ENCODE measurements at regions not wholly inside any gene's neighbourhood (a gene's known extent, or its start where the extent isn't known, plus 50 kb on each side); places are given as distances from the start of the nearest gene placed in this dataset.

- no peak for DNase-seq
- in situ Hi-C loops (cut with HindIII; ENCODE audit: low pct_ligation_motif_present, low pct_unique_long_range_greater_than_20kb, low sequenced_read_pairs): no loop called here
Observed at GRCh38 chr2:194205568-194206227, 1451.3 kb upstream of the SLC39A10 start.

GRCh38 chr2:194203898-194204297, 1453.1 kb upstream of the SLC39A10 start:
- in situ Hi-C loops (cut with HindIII; ENCODE audit: low pct_ligation_motif_present, low pct_unique_long_range_greater_than_20kb, low sequenced_read_pairs): no loop called here
- peak; percentile 19 for DNase-seq

- no peak for DNase-seq
- in situ Hi-C loops (cut with HindIII; ENCODE audit: low pct_ligation_motif_present, low pct_unique_long_range_greater_than_20kb, low sequenced_read_pairs): no loop called here
Observed at GRCh38 chr2:194182888-194183287, 1474.1 kb upstream of the SLC39A10 start.

- in situ Hi-C loops (cut with HindIII; ENCODE audit: low pct_ligation_motif_present, low pct_unique_long_range_greater_than_20kb, low sequenced_read_pairs): no loop called here
Observed at GRCh38 chr2:194176134-194176533, 1480.9 kb upstream of the SLC39A10 start.

GRCh38 chr2:194166818-194167217, 1490.2 kb upstream of the SLC39A10 start:
- DNase-seq: peak; percentile 51

More at GRCh38 chr2:194176134-194176533, 1480.9 kb upstream of the SLC39A10 start:
- no peak for DNase-seq

GRCh38 chr2:194155431-194155830, 1501.6 kb upstream of the SLC39A10 start:
- in situ Hi-C loops (cut with HindIII; ENCODE audit: low pct_ligation_motif_present, low pct_unique_long_range_greater_than_20kb, low sequenced_read_pairs): no loop called here
- DNase-seq: no peak

More at GRCh38 chr2:194166818-194167217, 1490.2 kb upstream of the SLC39A10 start:
- in situ Hi-C loops (cut with HindIII; ENCODE audit: low pct_ligation_motif_present, low pct_unique_long_range_greater_than_20kb, low sequenced_read_pairs): no loop called here

- in situ Hi-C loops (cut with HindIII; ENCODE audit: low pct_ligation_motif_present, low pct_unique_long_range_greater_than_20kb, low sequenced_read_pairs): no loop called here
- no peak for DNase-seq
Observed at GRCh38 chr2:194151231-194151630, 1505.8 kb upstream of the SLC39A10 start.

GRCh38 chr2:194135463-194135862, 1521.6 kb upstream of the SLC39A10 start:
- DNase-seq: no peak
- in situ Hi-C loops (cut with HindIII; ENCODE audit: low pct_ligation_motif_present, low pct_unique_long_range_greater_than_20kb, low sequenced_read_pairs): no loop called here

GRCh38 chr2:194128810-194129209, 1528.2 kb upstream of the SLC39A10 start:
- in situ Hi-C loops (cut with HindIII; ENCODE audit: low pct_ligation_motif_present, low pct_unique_long_range_greater_than_20kb, low sequenced_read_pairs): no loop called here

GRCh38 chr2:194126418-194126817, 1530.6 kb upstream of the SLC39A10 start:
- no peak for DNase-seq
- in situ Hi-C loops (cut with HindIII; ENCODE audit: low pct_ligation_motif_present, low pct_unique_long_range_greater_than_20kb, low sequenced_read_pairs): no loop called here

More at GRCh38 chr2:194128810-194129209, 1528.2 kb upstream of the SLC39A10 start:
- no peak for DNase-seq

- DNase-seq: no peak
- in situ Hi-C loops (cut with HindIII; ENCODE audit: low pct_ligation_motif_present, low pct_unique_long_range_greater_than_20kb, low sequenced_read_pairs): no loop called here
Observed at GRCh38 chr2:194116861-194117260, 1540.2 kb upstream of the SLC39A10 start.

GRCh38 chr2:194105358-194105757, 1551.7 kb upstream of the SLC39A10 start:
- no peak for DNase-seq
- in situ Hi-C loops (cut with HindIII; ENCODE audit: low pct_ligation_motif_present, low pct_unique_long_range_greater_than_20kb, low sequenced_read_pairs): no loop called here

GRCh38 chr2:194104687-194105086, 1552.3 kb upstream of the SLC39A10 start:
- in situ Hi-C loops (cut with HindIII; ENCODE audit: low pct_ligation_motif_present, low pct_unique_long_range_greater_than_20kb, low sequenced_read_pairs): no loop called here
- no peak for DNase-seq

GRCh38 chr2:194103941-194104659, 1552.9 kb upstream of the SLC39A10 start:
- DNase-seq: no peak
- in situ Hi-C loops (cut with HindIII; ENCODE audit: low pct_ligation_motif_present, low pct_unique_long_range_greater_than_20kb, low sequenced_read_pairs): no loop called here

GRCh38 chr2:194102546-194102945, 1554.5 kb upstream of the SLC39A10 start:
- no peak for DNase-seq
- in situ Hi-C loops (cut with HindIII; ENCODE audit: low pct_ligation_motif_present, low pct_unique_long_range_greater_than_20kb, low sequenced_read_pairs): no loop called here

- DNase-seq: no peak
- in situ Hi-C loops (cut with HindIII; ENCODE audit: low pct_ligation_motif_present, low pct_unique_long_range_greater_than_20kb, low sequenced_read_pairs): no loop called here
Observed at GRCh38 chr2:194100201-194100600, 1556.8 kb upstream of the SLC39A10 start.

- in situ Hi-C loops (cut with HindIII; ENCODE audit: low pct_ligation_motif_present, low pct_unique_long_range_greater_than_20kb, low sequenced_read_pairs): no loop called here
- no peak for DNase-seq
Observed at GRCh38 chr2:194096402-194096801, 1560.6 kb upstream of the SLC39A10 start.

GRCh38 chr2:194095359-194095758, 1561.7 kb upstream of the SLC39A10 start:
- no peak for DNase-seq
- in situ Hi-C loops (cut with HindIII; ENCODE audit: low pct_ligation_motif_present, low pct_unique_long_range_greater_than_20kb, low sequenced_read_pairs): no loop called here

GRCh38 chr2:194090251-194090905, 1566.6 kb upstream of the SLC39A10 start:
- no peak for DNase-seq
- in situ Hi-C loops (cut with HindIII; ENCODE audit: low pct_ligation_motif_present, low pct_unique_long_range_greater_than_20kb, low sequenced_read_pairs): no loop called here

All from ACHN (cell line).